Chondrocyte (in vitro differentiated cells): ENCODE measurements at regions not wholly inside any gene's neighbourhood (a gene's known extent, or its start where the extent isn't known, plus 50 kb on each side); places are given as distances from the start of the nearest gene placed in this dataset.

Source experiments
- DNase-seq: peaks from one replicate; pipeline ENCODE4 v3.0.0; 2021; ENCODE audit warnings: mixed read lengths, low spot score
- H3K27ac Mint-ChIP-seq: one replicate; pipeline ENCODE4 v1.8.0; 2021; ENCODE audit warnings: mild to moderate bottlenecking, moderate library complexity, mixed read lengths; ENCODE audit not compliant: unreplicated experiment
- H3K27me3 Mint-ChIP-seq: 2 replicates; pipeline ENCODE4 v1.8.0; 2021; ENCODE audit warnings: low read depth, mixed read lengths
- H3K36me3 Mint-ChIP-seq: 2 replicates; pipeline ENCODE4 v1.8.0; 2021; ENCODE audit warnings: low read depth, mixed read lengths
- H3K4me1 Mint-ChIP-seq: 2 replicates; pipeline ENCODE4 v1.8.0; 2021; ENCODE audit warnings: low read depth, mild to moderate bottlenecking, mixed read lengths
- H3K4me3 Mint-ChIP-seq: one replicate; pipeline ENCODE4 v1.8.0; 2021; ENCODE audit warnings: mild to moderate bottlenecking, moderate library complexity, mixed read lengths; ENCODE audit not compliant: unreplicated experiment
- H3K9me3 Mint-ChIP-seq: 2 replicates; pipeline ENCODE4 v1.8.0; 2021; ENCODE audit warnings: low read depth, mixed read lengths
- TF ChIP-seq, protein P1 (sequence below): fragments of 200-600 bp; sonication (generic); IDR thresholded peaks from 2 replicates; pipeline ENCODE4 v1.5.0; 2021; ENCODE audit warnings: antibody characterized with exemption, mild to moderate bottlenecking, moderate library complexity

DNA sequence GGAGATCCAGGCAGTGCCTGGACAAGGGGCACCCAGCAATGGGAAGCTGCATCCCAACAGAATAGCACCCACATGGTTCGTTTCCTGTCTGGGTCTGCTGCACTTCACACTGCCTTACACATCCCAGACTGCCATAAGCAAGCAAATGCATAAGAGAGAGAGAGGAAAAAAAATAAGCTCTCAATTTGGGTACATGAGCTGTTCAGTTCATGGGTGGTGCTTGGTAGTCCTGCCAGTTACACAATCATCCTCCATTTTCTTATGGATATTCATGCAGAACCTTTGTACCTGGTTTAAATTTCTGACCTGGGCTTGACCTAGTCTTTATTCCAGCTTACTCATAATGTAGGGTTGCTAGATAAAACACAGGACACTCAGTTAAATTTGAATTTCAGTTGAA lies 733.6 kb downstream of the TNS3 start:
- Mint-ChIP-seq H3K9me3 (no peaks in the 10 kb centered on the region), H3K4me1 (peaks cover 4% of the 10 kb centered on the region), H3K4me3 (no peak overlapping the region), H3K27me3 (no peaks in the 10 kb centered on the region), H3K36me3 (no peaks in the 10 kb centered on the region), H3K27ac (no peak overlapping the region)
- TF ChIP-seq, protein P1, sequence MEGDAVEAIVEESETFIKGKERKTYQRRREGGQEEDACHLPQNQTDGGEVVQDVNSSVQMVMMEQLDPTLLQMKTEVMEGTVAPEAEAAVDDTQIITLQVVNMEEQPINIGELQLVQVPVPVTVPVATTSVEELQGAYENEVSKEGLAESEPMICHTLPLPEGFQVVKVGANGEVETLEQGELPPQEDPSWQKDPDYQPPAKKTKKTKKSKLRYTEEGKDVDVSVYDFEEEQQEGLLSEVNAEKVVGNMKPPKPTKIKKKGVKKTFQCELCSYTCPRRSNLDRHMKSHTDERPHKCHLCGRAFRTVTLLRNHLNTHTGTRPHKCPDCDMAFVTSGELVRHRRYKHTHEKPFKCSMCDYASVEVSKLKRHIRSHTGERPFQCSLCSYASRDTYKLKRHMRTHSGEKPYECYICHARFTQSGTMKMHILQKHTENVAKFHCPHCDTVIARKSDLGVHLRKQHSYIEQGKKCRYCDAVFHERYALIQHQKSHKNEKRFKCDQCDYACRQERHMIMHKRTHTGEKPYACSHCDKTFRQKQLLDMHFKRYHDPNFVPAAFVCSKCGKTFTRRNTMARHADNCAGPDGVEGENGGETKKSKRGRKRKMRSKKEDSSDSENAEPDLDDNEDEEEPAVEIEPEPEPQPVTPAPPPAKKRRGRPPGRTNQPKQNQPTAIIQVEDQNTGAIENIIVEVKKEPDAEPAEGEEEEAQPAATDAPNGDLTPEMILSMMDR, result no peak
- DNase-seq, result no peak

DNA sequence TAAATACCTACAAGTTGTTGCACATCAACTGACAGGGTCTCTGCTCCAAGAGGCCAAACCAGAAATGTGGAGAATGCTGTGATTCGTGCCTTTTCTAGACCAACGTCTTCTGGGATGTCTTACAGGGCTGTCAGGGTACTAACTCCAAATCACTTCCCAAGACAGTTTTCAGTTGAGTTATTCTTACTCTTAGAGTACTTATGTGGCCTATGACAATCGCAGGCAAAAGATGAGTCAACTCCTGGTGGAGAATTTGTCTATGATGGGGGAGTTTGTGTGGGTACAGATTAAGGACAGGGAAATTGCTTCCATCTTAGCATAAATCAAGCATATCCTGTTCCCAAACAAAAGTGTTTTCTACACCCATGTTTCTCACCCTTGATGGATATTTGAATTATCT lies 734.8 kb downstream of the TNS3 start:
- H3K36me3 Mint-ChIP-seq, result no peaks in the 10 kb centered on the region
- DNase-seq, result no peak
- H3K9me3 Mint-ChIP-seq, result no peaks in the 10 kb centered on the region
- H3K4me1 Mint-ChIP-seq, result no peaks in the 10 kb centered on the region
- no peak overlapping the region for H3K27ac Mint-ChIP-seq
- no peak overlapping the region for H3K4me3 Mint-ChIP-seq
- H3K27me3 Mint-ChIP-seq, result no peaks in the 10 kb centered on the region
- TF ChIP-seq, protein P1, result no peak

DNA sequence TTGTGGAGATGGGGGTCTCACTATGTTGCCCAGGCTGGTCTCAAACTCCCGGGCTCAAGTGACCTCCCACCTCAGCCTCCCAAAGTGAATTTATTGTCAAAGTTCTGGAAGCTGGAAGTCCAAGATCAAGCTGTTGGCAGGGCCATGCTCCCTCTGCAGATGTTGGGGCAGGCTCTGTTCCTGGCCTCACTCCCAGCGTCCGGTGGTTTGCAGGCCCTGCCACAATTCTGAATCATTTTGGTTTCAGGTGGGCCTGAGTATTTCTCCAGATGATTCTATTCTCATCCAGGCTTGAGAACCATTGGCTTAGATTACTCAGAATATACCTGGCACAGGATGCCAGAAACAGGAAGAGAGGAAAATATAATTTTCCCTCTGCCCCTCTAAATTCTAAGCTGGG lies 737.4 kb downstream of the TNS3 start:
- Mint-ChIP-seq H3K27ac (no peak overlapping the region), H3K27me3 (no peaks in the 10 kb centered on the region), H3K36me3 (no peaks in the 10 kb centered on the region), H3K4me1 (peaks cover 4% of the 10 kb centered on the region), H3K4me3 (no peak overlapping the region), H3K9me3 (peaks cover 4% of the 10 kb centered on the region)
- DNase-seq, result no peak
- TF ChIP-seq, protein P1, result no peak

DNA sequence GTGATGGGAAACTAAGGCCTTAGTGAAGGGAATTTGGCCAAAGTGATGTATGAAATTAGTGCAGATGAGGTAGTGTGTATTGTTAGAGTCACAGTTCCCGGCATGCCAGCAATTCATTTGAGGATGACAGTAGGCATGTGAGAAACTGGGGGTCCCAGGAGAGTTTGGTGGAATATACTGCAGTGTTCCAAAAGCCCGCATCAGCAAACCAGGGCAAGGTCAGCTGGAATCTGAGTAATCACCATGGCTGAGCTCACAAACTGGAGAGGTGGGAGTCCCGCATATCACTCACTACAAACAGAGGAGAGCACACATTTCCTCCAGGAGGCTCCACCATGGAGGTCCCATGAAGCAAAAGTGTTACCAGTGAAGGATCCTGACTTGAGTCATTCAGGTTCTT lies 740.7 kb downstream of the TNS3 start:
- H3K36me3 Mint-ChIP-seq, result no peaks in the 10 kb centered on the region
- peaks cover 11% of the 10 kb centered on the region for H3K9me3 Mint-ChIP-seq
- peaks cover 10% of the 10 kb centered on the region for H3K4me1 Mint-ChIP-seq
- no peaks in the 10 kb centered on the region for H3K27me3 Mint-ChIP-seq
- no peak for DNase-seq
- H3K27ac Mint-ChIP-seq, result no peak overlapping the region
- TF ChIP-seq, protein P1, result no peak
- no peak overlapping the region for H3K4me3 Mint-ChIP-seq

DNA sequence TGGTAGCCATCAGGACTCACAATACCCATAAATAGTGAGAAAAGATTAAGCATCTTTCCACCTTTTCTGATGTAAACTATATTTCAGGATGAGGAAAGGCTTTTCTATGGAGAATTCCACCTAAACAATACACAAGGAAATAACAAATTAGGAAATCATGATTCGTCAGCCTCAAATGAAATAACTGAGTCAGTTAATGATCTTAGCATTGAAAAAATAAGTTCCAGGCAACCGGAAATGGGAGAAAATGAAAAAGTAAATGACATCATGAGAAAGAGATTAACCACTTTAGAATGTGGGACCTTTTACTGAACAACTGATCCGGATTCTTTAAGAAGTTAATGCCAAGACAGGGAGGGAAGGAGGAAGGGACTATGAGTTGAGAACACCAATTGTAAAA lies 742.3 kb downstream of the TNS3 start:
- DNase-seq, result no peak
- Mint-ChIP-seq H3K9me3 (peaks cover 14% of the 10 kb centered on the region), H3K4me3 (no peak overlapping the region), H3K27me3 (no peaks in the 10 kb centered on the region), H3K4me1 (peaks cover 10% of the 10 kb centered on the region), H3K27ac (no peak overlapping the region), H3K36me3 (no peaks in the 10 kb centered on the region)
- TF ChIP-seq, protein P1, result no peak
